ENCODE measurements at regions not wholly inside any gene's neighbourhood (a gene's known extent, or its start where the extent isn't known, plus 50 kb on each side); places are given as distances from the start of the nearest gene placed in this dataset.
"Not testable (repeated sequence)": the region's sequence is repeated elsewhere in the genome, so short reads cannot be mapped to it uniquely, and the experiment has no call there.

DNA sequence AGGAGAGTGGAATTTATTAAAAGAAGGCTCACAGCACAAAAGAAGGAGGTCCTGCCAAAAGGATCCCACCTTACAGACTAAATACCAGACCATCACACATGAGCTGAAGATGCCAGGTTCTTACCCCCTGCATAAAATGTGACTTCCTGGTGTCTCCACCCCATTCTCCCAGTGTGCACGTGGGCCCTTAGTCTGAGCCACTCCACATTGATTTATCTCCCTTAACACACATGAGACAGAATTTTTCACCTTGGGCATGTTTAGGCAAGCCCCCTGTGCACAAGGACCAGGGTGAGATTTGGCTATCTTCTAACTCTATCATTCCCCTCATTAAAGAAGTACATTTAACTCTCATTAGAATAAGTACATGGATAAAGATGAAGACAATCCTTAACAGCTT, 916.7 kb downstream of the PLOD2 start:
- 90% methylated on average over 1 of the region's 1 CpG for WGBS (ENCODE audit: insufficient coverage)
- H3K4me1 ChIP-seq (ENCODE audit: control insufficient read depth, insufficient read depth, low read length): no peaks in the 10 kb centered on the region
- no peak overlapping the region for H3K4me3 ChIP-seq (ENCODE audit: low read length)
- no peaks in the 10 kb centered on the region for H3K36me3 ChIP-seq (ENCODE audit: control insufficient read depth, insufficient read depth, low read length)
- no peaks in the 10 kb centered on the region for H3K27me3 ChIP-seq (ENCODE audit: control insufficient read depth, insufficient read depth, low read length)
- H3K9me3 ChIP-seq (replicated peaks; ENCODE audit: control insufficient read depth, low read depth, low read length): peaks cover 2% of the 10 kb centered on the region
- H3K27ac ChIP-seq (ENCODE audit: low read length): no peak overlapping the region
- no peak for DNase-seq

DNA sequence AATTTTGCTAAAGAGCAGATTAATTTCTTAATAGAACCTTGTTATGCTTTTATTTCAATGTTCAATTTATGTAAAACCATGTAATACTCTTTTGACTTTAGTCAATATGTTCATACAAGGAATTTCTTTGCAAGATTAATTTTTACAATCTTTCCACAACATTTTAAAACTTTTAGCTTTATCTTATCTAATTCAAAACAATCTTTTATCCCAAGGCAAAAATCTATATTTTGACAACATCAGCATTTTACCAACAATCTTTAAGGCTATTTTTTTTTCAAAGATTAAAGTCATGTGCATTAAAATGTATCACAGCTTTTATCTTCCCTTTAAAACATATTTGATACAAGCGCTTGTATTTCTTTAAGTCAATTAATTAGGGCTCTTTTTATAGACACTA, 914.7 kb downstream of the PLOD2 start:
- H3K4me3 ChIP-seq (ENCODE audit: low read length): no peak overlapping the region
- no peaks in the 10 kb centered on the region for H3K4me1 ChIP-seq (ENCODE audit: control insufficient read depth, insufficient read depth, low read length)
- H3K27ac ChIP-seq (ENCODE audit: low read length): no peak overlapping the region
- no peaks in the 10 kb centered on the region for H3K36me3 ChIP-seq (ENCODE audit: control insufficient read depth, insufficient read depth, low read length)
- no peaks in the 10 kb centered on the region for H3K27me3 ChIP-seq (ENCODE audit: control insufficient read depth, insufficient read depth, low read length)
- no peak for DNase-seq
- no CpG with 5 or more reads among the region's 1 CpG for WGBS (ENCODE audit: insufficient coverage)
- peaks cover 9% of the 10 kb centered on the region for H3K9me3 ChIP-seq (replicated peaks; ENCODE audit: control insufficient read depth, low read depth, low read length)

DNA sequence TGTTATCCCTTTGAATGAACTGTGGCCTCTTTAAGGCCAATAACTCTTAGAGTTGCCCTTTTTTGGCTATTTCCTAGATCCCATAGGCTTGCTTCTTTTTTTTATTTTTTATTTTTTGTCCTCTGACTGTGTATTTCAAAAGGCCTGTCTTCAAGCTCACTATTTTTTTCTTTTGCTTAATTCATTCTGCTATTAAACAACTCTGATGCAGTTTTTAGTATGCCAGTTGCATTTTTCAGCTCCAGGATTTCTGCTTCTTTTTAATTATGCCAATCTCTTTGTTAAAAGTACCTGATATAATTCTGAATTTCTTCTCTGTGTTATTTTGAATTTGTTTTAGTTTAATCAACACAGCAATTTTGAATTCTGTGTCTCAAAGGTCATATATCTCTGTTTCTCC, 912.1 kb downstream of the PLOD2 start:
- H3K4me3 ChIP-seq (ENCODE audit: low read length): no peak overlapping the region
- no peaks in the 10 kb centered on the region for H3K36me3 ChIP-seq (ENCODE audit: control insufficient read depth, insufficient read depth, low read length)
- no peaks in the 10 kb centered on the region for H3K27me3 ChIP-seq (ENCODE audit: control insufficient read depth, insufficient read depth, low read length)
- DNase-seq: no peak
- peaks cover 12% of the 10 kb centered on the region for H3K9me3 ChIP-seq (replicated peaks; ENCODE audit: control insufficient read depth, low read depth, low read length)
- no peak overlapping the region for H3K27ac ChIP-seq (ENCODE audit: low read length)
- H3K4me1 ChIP-seq (ENCODE audit: control insufficient read depth, insufficient read depth, low read length): no peaks in the 10 kb centered on the region

DNA sequence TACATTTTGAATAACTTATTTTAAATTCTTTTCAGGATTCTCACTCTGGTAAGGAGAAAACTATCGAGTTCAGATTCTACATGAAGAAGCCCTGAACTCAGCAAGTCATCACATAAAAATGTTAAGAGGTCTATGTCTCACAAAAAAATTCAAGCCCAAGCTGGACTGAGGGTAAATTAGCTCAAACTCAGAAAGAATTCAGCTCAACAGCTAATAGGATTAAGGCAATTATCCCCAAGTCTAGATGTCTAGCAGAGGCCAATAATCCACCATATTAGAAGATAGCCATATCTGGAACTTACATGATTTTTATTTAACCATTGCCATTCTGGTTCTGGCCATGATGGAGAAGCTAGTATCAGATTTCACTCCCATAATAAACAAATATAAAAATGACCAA, 909.7 kb downstream of the PLOD2 start:
- no CpG with 5 or more reads among the region's 1 CpG for WGBS (ENCODE audit: insufficient coverage)
- peaks cover 12% of the 10 kb centered on the region for H3K9me3 ChIP-seq (replicated peaks; ENCODE audit: control insufficient read depth, low read depth, low read length)

GRCh38 chr3:145257967-145258366, 903.0 kb downstream of the PLOD2 start:
- not testable (repeated sequence) for H3K36me3 ChIP-seq (ENCODE audit: control insufficient read depth, insufficient read depth, low read length); DNase-seq; H3K27me3 ChIP-seq (ENCODE audit: control insufficient read depth, insufficient read depth, low read length); H3K4me3 ChIP-seq (ENCODE audit: low read length); H3K4me1 ChIP-seq (ENCODE audit: control insufficient read depth, insufficient read depth, low read length); H3K9me3 ChIP-seq (replicated peaks; ENCODE audit: control insufficient read depth, low read depth, low read length); H3K27ac ChIP-seq (ENCODE audit: low read length)
- 83% methylated on average over 6 of the region's 12 CpGs for WGBS (ENCODE audit: insufficient coverage)

More for the DNA sequence above, 909.7 kb downstream of the PLOD2 start:
- no peak for DNase-seq
- no peak overlapping the region for H3K27ac ChIP-seq (ENCODE audit: low read length)
- H3K36me3 ChIP-seq (ENCODE audit: control insufficient read depth, insufficient read depth, low read length): no peaks in the 10 kb centered on the region
- H3K4me3 ChIP-seq (ENCODE audit: low read length): no peak overlapping the region
- no peaks in the 10 kb centered on the region for H3K27me3 ChIP-seq (ENCODE audit: control insufficient read depth, insufficient read depth, low read length)
- no peaks in the 10 kb centered on the region for H3K4me1 ChIP-seq (ENCODE audit: control insufficient read depth, insufficient read depth, low read length)

- H3K4me3 ChIP-seq (ENCODE audit: low read length): no peak overlapping the region
- no peaks in the 10 kb centered on the region for H3K27me3 ChIP-seq (ENCODE audit: control insufficient read depth, insufficient read depth, low read length)
- no peak overlapping the region for H3K27ac ChIP-seq (ENCODE audit: low read length)
- no CpG with 5 or more reads among the region's 3 CpGs for WGBS (ENCODE audit: insufficient coverage)
- H3K9me3 ChIP-seq (replicated peaks; ENCODE audit: control insufficient read depth, low read depth, low read length): no peaks in the 10 kb centered on the region
- peak; percentile 64 for DNase-seq
- H3K4me1 ChIP-seq (ENCODE audit: control insufficient read depth, insufficient read depth, low read length): no peaks in the 10 kb centered on the region
- H3K36me3 ChIP-seq (ENCODE audit: control insufficient read depth, insufficient read depth, low read length): no peaks in the 10 kb centered on the region
Observed at GRCh38 chr3:145259166-145259880, 901.7 kb downstream of the PLOD2 start.

- H3K27me3 ChIP-seq (ENCODE audit: control insufficient read depth, insufficient read depth, low read length); H3K36me3 ChIP-seq (ENCODE audit: control insufficient read depth, insufficient read depth, low read length); H3K4me1 ChIP-seq (ENCODE audit: control insufficient read depth, insufficient read depth, low read length); H3K4me3 ChIP-seq (ENCODE audit: low read length); H3K27ac ChIP-seq (ENCODE audit: low read length); DNase-seq; H3K9me3 ChIP-seq (replicated peaks; ENCODE audit: control insufficient read depth, low read depth, low read length): not testable (repeated sequence)
- no CpG with 5 or more reads among the region's 1 CpG for WGBS (ENCODE audit: insufficient coverage)
Observed at GRCh38 chr3:145263458-145263857, 897.5 kb downstream of the PLOD2 start.

DNA sequence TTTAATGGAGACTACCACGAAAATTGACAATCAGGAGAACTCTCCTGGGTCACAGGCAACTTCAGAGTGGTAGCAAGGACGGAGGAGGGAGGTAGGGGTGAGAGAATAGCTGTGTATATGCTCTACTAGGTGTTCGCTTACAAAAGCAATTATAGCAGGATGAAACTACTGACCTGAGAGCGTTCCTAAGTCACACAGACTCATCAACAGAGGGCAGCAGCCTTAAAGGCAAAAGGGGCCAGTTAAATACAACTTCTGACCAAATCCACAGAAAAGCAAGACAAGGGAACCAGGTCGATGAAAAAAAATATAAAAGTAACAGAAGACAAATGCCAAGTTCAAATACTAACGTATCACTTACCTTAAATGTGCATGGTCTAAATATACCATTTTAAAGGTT, 894.6 kb downstream of the PLOD2 start:
- H3K36me3 ChIP-seq (ENCODE audit: control insufficient read depth, insufficient read depth, low read length): no peaks in the 10 kb centered on the region
- H3K27ac ChIP-seq (ENCODE audit: low read length): no peak overlapping the region
- H3K4me3 ChIP-seq (ENCODE audit: low read length): no peak overlapping the region
- no peaks in the 10 kb centered on the region for H3K9me3 ChIP-seq (replicated peaks; ENCODE audit: control insufficient read depth, low read depth, low read length)
- H3K27me3 ChIP-seq (ENCODE audit: control insufficient read depth, insufficient read depth, low read length): no peaks in the 10 kb centered on the region
- H3K4me1 ChIP-seq (ENCODE audit: control insufficient read depth, insufficient read depth, low read length): no peaks in the 10 kb centered on the region
- 80% methylated on average over 2 of the region's 6 CpGs for WGBS (ENCODE audit: insufficient coverage)
- DNase-seq: no peak

- Histone ChIP-seq H3K4me1 (ENCODE audit: control insufficient read depth, insufficient read depth, low read length) (no peaks in the 10 kb centered on the region), H3K9me3 (replicated peaks; ENCODE audit: control insufficient read depth, low read depth, low read length) (no peaks in the 10 kb centered on the region), H3K27ac (ENCODE audit: low read length) (no peak overlapping the region), H3K27me3 (ENCODE audit: control insufficient read depth, insufficient read depth, low read length) (no peaks in the 10 kb centered on the region), H3K36me3 (ENCODE audit: control insufficient read depth, insufficient read depth, low read length) (no peaks in the 10 kb centered on the region), H3K4me3 (ENCODE audit: low read length) (no peak overlapping the region)
- WGBS (ENCODE audit: insufficient coverage): 57% methylated on average over 1 of the region's 3 CpGs
- peak; percentile 23 for DNase-seq
Observed at GRCh38 chr3:145269106-145269505, 891.9 kb downstream of the PLOD2 start.

GRCh38 chr3:145272684-145273083, 888.3 kb downstream of the PLOD2 start:
- no peaks in the 10 kb centered on the region for H3K9me3 ChIP-seq (replicated peaks; ENCODE audit: control insufficient read depth, low read depth, low read length)
- no peaks in the 10 kb centered on the region for H3K36me3 ChIP-seq (ENCODE audit: control insufficient read depth, insufficient read depth, low read length)
- H3K4me1 ChIP-seq (ENCODE audit: control insufficient read depth, insufficient read depth, low read length): no peaks in the 10 kb centered on the region
- no peak overlapping the region for H3K4me3 ChIP-seq (ENCODE audit: low read length)
- no peaks in the 10 kb centered on the region for H3K27me3 ChIP-seq (ENCODE audit: control insufficient read depth, insufficient read depth, low read length)
- WGBS (ENCODE audit: insufficient coverage): 0% methylated on average over 2 of the region's 3 CpGs
- DNase-seq: peak; percentile 98
- no peak overlapping the region for H3K27ac ChIP-seq (ENCODE audit: low read length)

DNA sequence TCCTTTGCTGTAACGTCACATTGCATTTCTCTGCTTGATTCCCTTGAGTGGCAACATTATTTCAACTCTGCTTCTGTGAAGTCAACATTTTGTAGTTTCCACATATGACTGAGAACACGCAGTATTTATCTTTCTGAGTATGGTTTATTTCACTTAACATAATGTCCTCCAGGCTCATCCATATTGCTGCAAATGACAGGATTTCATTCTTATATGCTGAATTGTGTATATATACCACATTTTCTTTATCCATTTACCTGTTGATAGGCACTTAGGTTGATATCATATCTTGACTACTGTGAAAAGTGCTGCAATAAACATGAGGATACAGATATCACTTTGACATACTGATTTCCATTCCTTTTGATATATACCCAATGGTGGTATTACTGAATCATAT, 878.5 kb downstream of the PLOD2 start:
- Histone ChIP-seq H3K27me3 (ENCODE audit: control insufficient read depth, insufficient read depth, low read length) (no peaks in the 10 kb centered on the region), H3K36me3 (ENCODE audit: control insufficient read depth, insufficient read depth, low read length) (no peaks in the 10 kb centered on the region), H3K27ac (ENCODE audit: low read length) (no peak overlapping the region), H3K4me1 (ENCODE audit: control insufficient read depth, insufficient read depth, low read length) (no peaks in the 10 kb centered on the region), H3K4me3 (ENCODE audit: low read length) (no peak overlapping the region), H3K9me3 (replicated peaks; ENCODE audit: control insufficient read depth, low read depth, low read length) (no peaks in the 10 kb centered on the region)
- WGBS (ENCODE audit: insufficient coverage): no CpG with 5 or more reads among the region's 2 CpGs
- no peak for DNase-seq

All from muscle of leg (tissue), 3 donors.